CMK (cell line): ENCODE measurements at regions not wholly inside any gene's neighbourhood (a gene's known extent, or its start where the extent isn't known, plus 50 kb on each side); places are given as distances from the start of the nearest gene placed in this dataset.

Experiments
- DNase-seq: peaks from one replicate; pipeline ENCODE4 v3.0.0-alpha.2; 2010; ENCODE audit warnings: low read depth

DNA sequence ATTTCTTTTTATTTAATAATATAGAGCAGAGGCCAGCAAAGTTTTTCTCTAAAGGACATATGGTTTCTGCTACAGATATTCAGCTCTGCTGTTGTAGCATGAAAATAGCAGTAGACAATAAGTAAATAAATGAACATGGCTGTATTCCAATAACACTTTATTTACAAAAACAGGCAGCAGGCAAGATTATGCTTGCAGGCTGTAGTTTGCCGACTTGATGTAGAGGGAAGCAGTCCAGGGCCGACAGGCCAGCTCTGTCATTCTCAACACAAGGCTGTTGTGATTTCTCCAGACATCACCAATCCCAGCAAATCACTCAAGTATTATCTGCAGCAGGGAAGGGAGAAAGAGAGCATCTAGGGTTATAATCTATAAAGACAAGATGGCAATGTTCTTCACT is 1062.5 kb upstream of the PCDH9 start:
- DNase-seq: no peak

DNA sequence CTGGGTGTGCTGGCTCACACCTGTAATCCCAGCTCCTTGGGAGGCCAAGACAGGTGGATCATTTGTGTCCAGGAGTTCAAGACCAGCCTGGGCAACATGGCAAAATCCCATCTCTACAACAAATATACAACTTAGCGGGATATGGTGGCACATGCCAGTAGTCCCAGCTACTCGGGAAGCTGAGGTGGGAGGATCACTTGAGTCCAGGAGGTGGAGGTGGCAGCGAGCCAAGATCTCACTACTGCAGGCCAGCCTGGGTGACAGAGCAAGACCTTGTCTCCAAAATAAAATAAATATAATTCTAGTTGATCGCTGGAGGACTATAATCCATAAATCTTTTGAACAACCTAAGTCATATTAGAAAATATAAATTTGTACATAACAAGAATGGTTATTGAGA is 1061.5 kb upstream of the PCDH9 start:
- DNase-seq: no peak

DNA sequence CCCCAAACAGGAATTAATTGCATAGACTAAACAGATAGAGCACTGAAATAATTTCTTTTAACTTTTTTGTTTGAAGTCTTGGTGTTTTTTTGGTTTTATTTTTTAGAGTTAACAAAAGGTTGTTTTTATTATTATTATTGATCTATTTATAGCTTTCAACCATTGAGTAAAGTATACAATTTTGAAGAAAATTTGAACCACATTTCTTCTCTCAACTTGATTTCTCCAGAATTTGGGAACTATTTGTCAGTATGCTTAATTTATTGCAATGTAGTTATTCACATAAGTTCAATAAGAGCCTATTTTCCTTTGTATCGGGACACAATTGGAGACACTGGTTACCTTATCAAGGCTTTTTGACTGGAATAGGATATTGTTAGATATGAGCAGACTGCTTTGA is 1045.6 kb upstream of the PCDH9 start:
- DNase-seq: no peak

DNA sequence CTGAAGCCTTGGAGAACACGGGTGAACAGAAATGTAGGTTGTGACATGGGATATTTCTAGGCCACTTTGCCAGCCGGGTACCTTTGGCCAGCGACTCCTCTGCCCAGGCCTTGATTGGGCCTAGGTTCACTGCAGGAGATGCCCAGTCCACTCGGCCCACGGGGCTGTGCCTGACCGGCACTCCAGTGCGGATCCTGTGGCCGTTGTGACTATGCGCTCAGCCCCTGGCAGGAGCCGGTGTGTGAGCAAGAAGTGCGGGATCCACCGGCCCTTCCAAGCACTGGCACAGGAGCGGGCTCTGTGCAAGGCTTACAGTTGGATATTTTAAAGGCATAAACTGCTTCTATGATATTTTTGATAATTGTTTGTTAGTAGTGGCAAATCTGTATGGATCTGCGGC is 1042.5 kb upstream of the PCDH9 start:
- DNase-seq: no peak

GRCh38 chr13:68264692-68265091 is 1034.6 kb upstream of the PCDH9 start:
- no peak for DNase-seq

GRCh38 chr13:68261105-68261504 is 1031.0 kb upstream of the PCDH9 start:
- DNase-seq: no peak

- DNase-seq: no peak
These were observed 1027.1 kb upstream of the PCDH9 start for GRCh38 chr13:68257111-68257842.

GRCh38 chr13:68254151-68254550 is 1024.0 kb upstream of the PCDH9 start:
- no peak for DNase-seq

DNA sequence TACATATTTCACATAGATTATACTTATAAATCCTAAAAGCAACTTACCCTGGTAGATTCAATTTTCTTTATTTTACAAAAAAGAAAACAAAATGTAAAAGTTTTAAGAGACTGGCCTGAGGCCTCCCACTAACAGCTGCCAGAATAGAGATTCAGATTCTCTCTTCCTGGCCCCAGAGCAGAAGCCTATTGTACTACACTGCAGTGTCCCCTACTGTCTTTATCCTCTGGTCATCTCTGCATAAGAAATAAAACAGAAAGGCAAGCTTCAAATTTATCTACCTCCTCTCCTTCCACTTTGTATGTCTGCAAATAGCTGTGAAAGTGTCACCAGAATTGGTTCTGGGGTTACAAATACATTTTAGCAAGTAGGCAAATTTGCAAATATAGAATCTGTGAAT is 1004.1 kb upstream of the PCDH9 start:
- no peak for DNase-seq

- no peak for DNase-seq
These were observed 1002.4 kb upstream of the PCDH9 start for GRCh38 chr13:68232351-68233130.

DNA sequence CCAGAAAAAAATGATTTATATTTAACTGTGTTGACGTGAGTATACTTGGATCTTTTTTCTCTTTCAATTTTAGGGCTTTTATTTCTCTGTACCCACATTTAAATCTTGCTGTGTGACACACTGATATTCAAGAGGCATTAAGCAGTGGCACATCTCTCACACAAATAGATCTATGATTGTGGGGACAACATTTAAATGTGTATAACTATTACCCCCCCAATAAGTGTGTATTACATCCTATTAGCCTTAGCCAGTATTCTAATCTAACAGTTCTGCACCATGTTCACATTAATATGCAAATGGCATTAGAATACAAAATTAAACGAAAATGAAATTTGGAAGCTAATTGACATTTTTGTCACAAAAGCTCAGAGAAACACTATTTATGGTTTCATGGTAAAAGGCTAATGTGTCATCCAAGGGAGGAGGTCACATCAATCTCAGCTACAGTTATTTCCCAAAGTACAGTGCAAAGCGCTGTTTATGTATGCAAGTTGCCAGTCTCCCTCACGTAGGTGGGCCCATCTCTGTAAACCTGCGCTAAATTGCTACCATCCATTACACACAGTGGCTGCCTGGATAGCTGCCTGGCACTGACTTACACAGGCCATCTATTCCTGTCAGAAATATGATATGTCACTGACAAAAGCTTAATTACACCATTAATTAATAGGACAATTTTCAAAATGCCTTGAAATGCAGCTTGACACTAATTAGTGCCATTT is 984.7 kb upstream of the PCDH9 start:
- no peak for DNase-seq

DNA sequence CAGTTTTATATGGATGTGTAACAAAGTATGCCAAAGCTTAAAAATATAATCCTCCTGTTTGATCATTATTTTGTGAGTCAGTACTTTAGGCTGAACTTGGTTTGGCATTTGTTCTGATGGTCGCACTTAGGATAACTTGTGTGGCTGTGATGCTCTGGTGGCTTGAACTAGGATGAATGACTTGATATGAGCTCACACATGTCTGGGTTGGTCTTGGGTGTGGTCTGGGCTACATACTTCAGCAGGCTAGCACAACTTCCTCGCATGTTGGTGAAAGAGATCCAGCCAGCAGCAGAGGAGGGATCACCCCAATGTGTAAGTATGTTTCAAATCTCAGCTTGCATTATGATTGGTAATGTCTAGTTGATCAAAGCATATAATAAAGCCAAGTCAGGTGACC is 969.1 kb upstream of the PCDH9 start:
- DNase-seq: no peak

- no peak for DNase-seq
These were observed 960.7 kb upstream of the PCDH9 start for GRCh38 chr13:68190818-68191217.

DNA sequence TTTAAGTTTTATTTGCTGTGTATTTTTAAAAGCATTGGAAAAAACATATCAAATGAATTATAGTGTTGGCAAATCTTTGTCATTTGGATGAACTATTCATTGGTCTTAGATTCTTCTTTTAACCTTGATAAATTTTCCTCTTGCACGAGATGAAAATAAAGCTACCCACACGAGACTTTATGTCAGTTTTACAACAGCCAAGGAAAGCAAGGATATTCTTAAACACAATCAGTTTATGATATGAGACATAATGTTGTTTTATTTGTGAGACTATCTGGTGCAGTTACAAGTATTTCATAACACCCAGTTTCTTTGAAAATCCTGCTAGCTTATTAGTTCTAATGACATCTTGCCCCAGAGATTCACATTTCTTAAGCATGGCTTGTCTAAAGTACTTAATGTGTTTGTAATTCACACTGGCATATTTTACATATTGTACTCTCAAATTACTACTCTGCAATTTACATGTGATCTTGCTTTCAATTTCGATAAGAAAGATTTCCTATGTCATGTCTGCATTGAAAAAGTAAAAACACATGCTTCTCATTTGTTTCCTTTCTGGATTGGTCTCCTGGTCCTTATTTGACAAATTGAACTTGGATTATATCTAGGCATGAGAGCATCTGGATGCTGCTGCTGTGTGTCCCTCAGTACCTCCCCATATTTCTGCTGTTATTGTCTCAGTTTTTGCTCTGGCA is 955.5 kb upstream of the PCDH9 start:
- DNase-seq: no peak

DNA sequence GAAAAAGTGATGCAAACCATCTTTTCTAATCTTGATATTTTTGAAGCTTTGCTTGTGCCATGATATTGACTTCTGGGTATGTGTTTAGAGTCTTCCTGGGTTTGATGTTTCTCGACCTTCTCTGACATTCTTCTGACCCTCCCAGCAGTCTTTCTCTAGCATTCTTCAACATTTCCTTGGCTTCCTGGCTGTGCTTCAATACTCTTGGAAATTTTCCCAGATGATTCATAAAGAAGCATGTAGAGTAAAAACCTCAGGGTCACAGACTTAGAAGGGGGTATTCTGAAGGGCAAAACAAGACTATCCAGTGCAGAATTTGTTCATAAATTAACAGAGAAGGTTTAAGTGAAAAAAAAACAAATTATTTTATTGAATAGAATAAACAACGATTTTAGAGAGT is 946.3 kb upstream of the PCDH9 start:
- DNase-seq: no peak

GRCh38 chr13:68174893-68175292 is 944.8 kb upstream of the PCDH9 start:
- DNase-seq: no peak

GRCh38 chr13:68173111-68173510 is 943.0 kb upstream of the PCDH9 start:
- DNase-seq: no peak

GRCh38 chr13:68170961-68171360 is 940.8 kb upstream of the PCDH9 start:
- DNase-seq: no peak

GRCh38 chr13:68168448-68168847 is 938.3 kb upstream of the PCDH9 start:
- DNase-seq: no peak

- no peak for DNase-seq
These were observed 930.3 kb upstream of the PCDH9 start for GRCh38 chr13:68160466-68160865.

- no peak for DNase-seq
These were observed 922.3 kb upstream of the PCDH9 start for GRCh38 chr13:68152414-68152813.

DNA sequence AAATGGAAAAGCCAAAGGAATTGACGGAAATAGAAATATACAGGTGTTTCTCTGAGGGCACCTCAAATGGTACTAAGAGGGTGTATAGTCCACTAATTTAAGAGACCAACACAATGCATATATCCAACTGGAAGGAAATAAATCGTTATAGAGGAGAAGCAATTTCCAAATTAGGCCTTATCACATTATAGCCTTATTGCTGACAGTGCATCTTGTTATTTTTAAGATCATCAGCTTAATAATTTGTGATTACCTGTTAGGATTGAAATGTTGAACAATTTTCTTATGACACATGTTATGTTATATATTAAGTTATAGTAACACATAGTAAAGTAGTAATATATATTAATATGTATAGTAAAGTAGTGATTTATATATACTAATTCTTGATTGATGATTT is 915.7 kb upstream of the PCDH9 start:
- no peak for DNase-seq
